ENCODE measurements at regions not wholly inside any gene's neighbourhood (a gene's known extent, or its start where the extent isn't known, plus 50 kb on each side); places are given as distances from the start of the nearest gene placed in this dataset.

- TF ChIP-seq, protein P1, sequence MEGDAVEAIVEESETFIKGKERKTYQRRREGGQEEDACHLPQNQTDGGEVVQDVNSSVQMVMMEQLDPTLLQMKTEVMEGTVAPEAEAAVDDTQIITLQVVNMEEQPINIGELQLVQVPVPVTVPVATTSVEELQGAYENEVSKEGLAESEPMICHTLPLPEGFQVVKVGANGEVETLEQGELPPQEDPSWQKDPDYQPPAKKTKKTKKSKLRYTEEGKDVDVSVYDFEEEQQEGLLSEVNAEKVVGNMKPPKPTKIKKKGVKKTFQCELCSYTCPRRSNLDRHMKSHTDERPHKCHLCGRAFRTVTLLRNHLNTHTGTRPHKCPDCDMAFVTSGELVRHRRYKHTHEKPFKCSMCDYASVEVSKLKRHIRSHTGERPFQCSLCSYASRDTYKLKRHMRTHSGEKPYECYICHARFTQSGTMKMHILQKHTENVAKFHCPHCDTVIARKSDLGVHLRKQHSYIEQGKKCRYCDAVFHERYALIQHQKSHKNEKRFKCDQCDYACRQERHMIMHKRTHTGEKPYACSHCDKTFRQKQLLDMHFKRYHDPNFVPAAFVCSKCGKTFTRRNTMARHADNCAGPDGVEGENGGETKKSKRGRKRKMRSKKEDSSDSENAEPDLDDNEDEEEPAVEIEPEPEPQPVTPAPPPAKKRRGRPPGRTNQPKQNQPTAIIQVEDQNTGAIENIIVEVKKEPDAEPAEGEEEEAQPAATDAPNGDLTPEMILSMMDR (IDR thresholded peaks at IDR 0.05): no peak
- no peak for TF ChIP-seq POLR2A (IDR thresholded peaks at IDR 0.05)
Measured at GRCh38 chr2:181384923-181385322, 72.3 kb upstream of the ITGA4 start.
